ENCODE measurements at regions not wholly inside any gene's neighbourhood (a gene's known extent, or its start where the extent isn't known, plus 50 kb on each side); places are given as distances from the start of the nearest gene placed in this dataset.

- no peak for ATAC-seq
- no peak for DNase-seq (ENCODE audit: low spot score)
These were observed 180.9 kb upstream of the SYT1 start for GRCh38 chr12:78683626-78684025.

GRCh38 chr12:78684419-78684818 is 180.2 kb upstream of the SYT1 start:
- DNase-seq (ENCODE audit: low spot score) (no peak), ATAC-seq (no peak)

GRCh38 chr12:78695749-78696148 is 168.8 kb upstream of the SYT1 start:
- ATAC-seq (no peak), DNase-seq (ENCODE audit: low spot score) (no peak)

- ATAC-seq = no peak
- DNase-seq (ENCODE audit: low spot score) = no peak
These were observed 168.3 kb upstream of the SYT1 start for GRCh38 chr12:78696267-78696666.

- DNase-seq (ENCODE audit: low spot score) (no peak), ATAC-seq (no peak)
These were observed 166.7 kb upstream of the SYT1 start for GRCh38 chr12:78697817-78698415.

GRCh38 chr12:78698747-78699146 is 165.8 kb upstream of the SYT1 start:
- no peak for DNase-seq (ENCODE audit: low spot score)
- no peak for ATAC-seq

- no peak for DNase-seq (ENCODE audit: low spot score)
- no peak for ATAC-seq
These were observed 164.0 kb upstream of the SYT1 start for GRCh38 chr12:78700565-78700964.

- ATAC-seq (no peak), DNase-seq (ENCODE audit: low spot score) (no peak)
These were observed 160.6 kb upstream of the SYT1 start for GRCh38 chr12:78703820-78704525.

- ATAC-seq (no peak), DNase-seq (ENCODE audit: low spot score) (no peak)
These were observed 152.6 kb upstream of the SYT1 start for GRCh38 chr12:78711954-78712353.

GRCh38 chr12:78712834-78713481 is 151.6 kb upstream of the SYT1 start:
- DNase-seq (ENCODE audit: low spot score) (no peak), ATAC-seq (no peak)

- no peak for DNase-seq (ENCODE audit: low spot score)
- no peak for ATAC-seq
These were observed 144.9 kb upstream of the SYT1 start for GRCh38 chr12:78719721-78720120.

- DNase-seq (ENCODE audit: low spot score) = no peak
- no peak for ATAC-seq
These were observed 142.7 kb upstream of the SYT1 start for GRCh38 chr12:78721906-78722305.

GRCh38 chr12:78725033-78725432 is 139.5 kb upstream of the SYT1 start:
- DNase-seq (ENCODE audit: low spot score) = no peak
- ATAC-seq = no peak

GRCh38 chr12:78725951-78726580 is 138.5 kb upstream of the SYT1 start:
- no peak for DNase-seq (ENCODE audit: low spot score)
- ATAC-seq = no peak

- DNase-seq (ENCODE audit: low spot score) = no peak
- no peak for ATAC-seq
These were observed 137.7 kb upstream of the SYT1 start for GRCh38 chr12:78726854-78727253.

- ATAC-seq = no peak
- no peak for DNase-seq (ENCODE audit: low spot score)
These were observed 132.1 kb upstream of the SYT1 start for GRCh38 chr12:78732481-78732880.

- no peak for ATAC-seq
- no peak for DNase-seq (ENCODE audit: low spot score)
These were observed 124.9 kb upstream of the SYT1 start for GRCh38 chr12:78739653-78740052.

GRCh38 chr12:78746001-78746400 is 118.6 kb upstream of the SYT1 start:
- ATAC-seq (no peak), DNase-seq (ENCODE audit: low spot score) (no peak)

- DNase-seq (ENCODE audit: low spot score) (no peak), ATAC-seq (no peak)
These were observed 111.5 kb upstream of the SYT1 start for GRCh38 chr12:78753058-78753457.

GRCh38 chr12:78756936-78757335 is 107.6 kb upstream of the SYT1 start:
- DNase-seq (ENCODE audit: low spot score) (no peak), ATAC-seq (no peak)

- DNase-seq (ENCODE audit: low spot score) = no peak
- no peak for ATAC-seq
These were observed 105.2 kb upstream of the SYT1 start for GRCh38 chr12:78759367-78759766.

- DNase-seq (ENCODE audit: low spot score) (no peak), ATAC-seq (no peak)
These were observed 103.7 kb upstream of the SYT1 start for GRCh38 chr12:78760906-78761305.

All from left lobe of liver (tissue), 2 donors.